A549 (cell line): ENCODE measurements at regions not wholly inside any gene's neighbourhood (a gene's known extent, or its start where the extent isn't known, plus 50 kb on each side); places are given as distances from the start of the nearest gene placed in this dataset.

Experiments used
- ATAC-seq, 2 experiments: fragments of 200-7000 bp in 1 of 2; fragments of >200 bp in 1 of 2; cut with Nextera tagmentation in 1 of 2; cut with Tn5 transposase in 1 of 2; 3 replicates each; pipeline versions ENCODE4 v1.8.0 to v1.9.1; 2018 to 2020; ENCODE audit warnings: mild to moderate bottlenecking in 1 of 2, moderate library complexity in 1 of 2
- CTCF ChIA-PET: fragments of 300-600 bp; sonication (Branson Sonifier 250); formaldehyde crosslinking; extraction: SDS; loops from one replicate; lab custom pipeline; 2021; ENCODE audit warnings: antibody characterized with exemption, inconsistent platforms; lab: Yijun Ruan, JAX
- POLR2A ChIA-PET: fragments of 350-600 bp; formaldehyde crosslinking; extraction: SDS; loops from one replicate; lab custom pipeline; 2021; ENCODE audit warnings: antibody characterized with exemption, inconsistent platforms; lab: Yijun Ruan, JAX
- DNase-seq, 2 experiments: peaks; one replicate each; pipeline versions ENCODE4 v3.0.0 to v3.0.0-alpha.2; 2011 to 2016; ENCODE audit warnings: low read depth in 1 of 2, low spot score in 1 of 2
- FAIRE-seq: peaks from 2 replicates; lab custom pipeline; 2011; peaks lifted over from hg19 to GRCh38; lab: Jason Lieb, UNC
- H3K27ac ChIP-seq, 2 experiments: fragments of >200 bp; sonication (Bioruptor Twin); formaldehyde crosslinking; 3 replicates each; pipeline ENCODE4 v1.5.1; 2016 to 2017
- H3K4me1 ChIP-seq: fragments of >200 bp; sonication (Bioruptor Twin); formaldehyde crosslinking; 3 replicates; pipeline ENCODE4 v1.6.1; 2016
- H3K4me2 ChIP-seq: fragments of >200 bp; sonication (Bioruptor Twin); formaldehyde crosslinking; 3 replicates; pipeline ENCODE4 v1.6.1; 2016
- H3K4me3 ChIP-seq: fragments of >200 bp; sonication (Bioruptor Twin); formaldehyde crosslinking; 3 replicates; pipeline ENCODE4 v1.5.1; 2016
- H3K9me3 ChIP-seq: fragments of >200 bp; sonication (Bioruptor Twin); formaldehyde crosslinking; 3 replicates; pipeline ENCODE4 v1.6.1; 2016
- BHLHE40 ChIP-seq: IDR thresholded peaks from 2 replicates; pipeline ENCODE4 v1.6.1; 2012; ENCODE audit warnings: low read depth, low read length, inconsistent platforms
- CBX8 ChIP-seq: fragments of 200-600 bp; sonication (generic); IDR thresholded peaks from 2 replicates; pipeline ENCODE4 v1.6.1; 2016
- EP300 ChIP-seq, 2 experiments: fragments of >200 bp; sonication (Bioruptor Twin); formaldehyde crosslinking; IDR thresholded peaks; 2 replicates in 1 of 2; 3 replicates in 1 of 2; pipeline ENCODE4 v1.6.1; 2016 to 2017
- ESRRA ChIP-seq: fragments of 150-350 bp; IDR thresholded peaks from 2 replicates; pipeline ENCODE4 v1.6.1; 2014; ENCODE audit warnings: mild to moderate bottlenecking, low read length, borderline replicate concordance
- FOSB ChIP-seq: fragments of 250-450 bp; sonication (Bioruptor Pico); IDR thresholded peaks from 2 replicates; pipeline ENCODE4 v1.5.0; 2020; ENCODE audit warnings: mild to moderate bottlenecking, moderate library complexity
- FOSL2 ChIP-seq, 2 experiments: fragments of 450-650 bp in 1 of 2; fragments of >200 bp in 1 of 2; sonication (Bioruptor Twin) in 1 of 2; formaldehyde crosslinking; IDR thresholded peaks; 2 replicates each; pipeline versions ENCODE4 v1.5.0 to v1.6.1; 2016 to 2020; ENCODE audit warnings: mild to moderate bottlenecking in 1 of 2, moderate library complexity in 1 of 2
- GATA3 ChIP-seq: IDR thresholded peaks from 2 replicates; pipeline ENCODE4 v1.6.1; 2012; ENCODE audit warnings: borderline replicate concordance
- HDAC2 ChIP-seq: fragments of 200-600 bp; sonication (generic); IDR thresholded peaks from 2 replicates; pipeline ENCODE4 v1.6.1; 2016
- HEYL ChIP-seq: fragments of 250-450 bp; sonication (Bioruptor Pico); IDR thresholded peaks from 2 replicates; pipeline ENCODE4 v1.8.0; 2021; ENCODE audit warnings: mild to moderate bottlenecking, moderate library complexity
- HOXB13 ChIP-seq: fragments of 250-450 bp; sonication (Bioruptor Pico); IDR thresholded peaks from 2 replicates; pipeline ENCODE4 v1.5.0; 2020; ENCODE audit warnings: low read depth, mild to moderate bottlenecking, moderate library complexity
- MAFK ChIP-seq: fragments of 450-650 bp; IDR thresholded peaks from 2 replicates; pipeline ENCODE4 v1.6.1; 2014; ENCODE audit not compliant: partially characterized antibody
- NFE2L2 ChIP-seq: fragments of 150-350 bp; conservative IDR thresholded peaks from 2 replicates; pipeline ENCODE4 v1.6.1; 2014; ENCODE audit warnings: low read length
- NR3C1 ChIP-seq: fragments of >200 bp; sonication (Bioruptor Twin); formaldehyde crosslinking; IDR thresholded peaks from 3 replicates; pipeline ENCODE4 v1.6.1; 2017
- POLR2A ChIP-seq: IDR thresholded peaks from 2 replicates; pipeline ENCODE4 v1.6.1; 2012; ENCODE audit warnings: mild to moderate bottlenecking, low read length
- RAD21 ChIP-seq, 2 experiments: fragments of >200 bp in 1 of 2; sonication (Bioruptor Twin) in 1 of 2; formaldehyde crosslinking in 1 of 2; IDR thresholded peaks in 1 of 2; conservative IDR thresholded peaks in 1 of 2; 2 replicates in 1 of 2; 3 replicates in 1 of 2; pipeline ENCODE4 v1.6.1; 2012 to 2018; ENCODE audit warnings: inconsistent platforms in 1 of 2
- RARB ChIP-seq: fragments of 250-450 bp; sonication (Bioruptor Pico); IDR thresholded peaks from 2 replicates; pipeline ENCODE4 v1.8.0; 2021; ENCODE audit warnings: mild to moderate bottlenecking, moderate library complexity
- RNF2 ChIP-seq: fragments of 200-600 bp; sonication (generic); IDR thresholded peaks from 2 replicates; pipeline ENCODE4 v1.6.1; 2016; ENCODE audit warnings: low read depth, mild to moderate bottlenecking, antibody characterized with exemption, moderate library complexity, borderline replicate concordance
- SREBF2 ChIP-seq: fragments of 450-650 bp; IDR thresholded peaks from 2 replicates; pipeline ENCODE4 v1.6.1; 2014; ENCODE audit warnings: mild to moderate bottlenecking, moderate library complexity
- TP53 ChIP-seq: fragments of 250-450 bp; sonication (Bioruptor Pico); IDR thresholded peaks from 2 replicates; pipeline ENCODE4 v1.5.0; 2021; ENCODE audit warnings: mild to moderate bottlenecking, moderate library complexity
- ZC3H11A ChIP-seq: fragments of 450-650 bp; IDR thresholded peaks from 2 replicates; pipeline ENCODE4 v1.6.1; 2014; ENCODE audit warnings: antibody characterized with exemption, mild to moderate bottlenecking
- ZSCAN20 ChIP-seq: fragments of 250-450 bp; sonication (Bioruptor Pico); IDR thresholded peaks from 2 replicates; pipeline ENCODE4 v1.8.0; 2022; ENCODE audit warnings: mild to moderate bottlenecking, moderate library complexity
- WGBS: methylation state at CpG from one replicate; pipeline ENCODE4 v1.1.6; 2017; ENCODE audit errors: missing lambda C conversion rate; 5-methylcytosine and 5-hydroxymethylcytosine counted together
- TF ChIP-seq, protein P1 (sequence below): fragments of 450-650 bp; IDR thresholded peaks from 2 replicates; pipeline ENCODE4 v1.6.1; 2014; ENCODE audit warnings: antibody characterized with exemption
- TF ChIP-seq, protein P2 (sequence below): fragments of >200 bp; sonication (Bioruptor Twin); formaldehyde crosslinking; IDR thresholded peaks from 3 replicates; pipeline ENCODE4 v1.6.1; 2016
- TF ChIP-seq, protein P3 (sequence below): fragments of >200 bp; sonication (Bioruptor Twin); formaldehyde crosslinking; IDR thresholded peaks from 3 replicates; pipeline ENCODE4 v1.5.1; 2016

DNA sequence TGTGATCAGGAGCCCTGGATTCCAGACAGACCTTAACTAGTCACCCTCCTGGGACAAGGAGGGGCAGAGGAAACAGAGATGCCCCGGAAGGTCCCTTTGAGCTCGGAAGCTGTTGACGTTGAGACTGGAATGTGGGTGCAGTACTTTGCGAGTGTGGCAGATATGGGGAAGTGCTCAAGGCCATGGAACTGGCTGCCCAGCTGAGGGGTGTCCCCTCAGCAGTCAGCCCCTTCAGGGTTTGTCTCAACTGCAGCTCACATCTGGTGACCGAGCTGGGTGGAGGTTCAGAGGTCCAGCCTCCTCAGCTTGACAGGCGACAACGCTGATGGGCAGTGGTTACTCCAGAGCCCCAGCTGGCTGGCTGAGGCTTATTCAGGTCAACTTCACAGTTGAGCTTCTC, 150.3 kb upstream of the SNX19 start:
- 26% methylated on average over 4 of the region's 7 CpGs for WGBS
- FAIRE-seq: no peak
- Histone ChIP-seq H3K4me3 (no peak overlapping the region), H3K4me1 (no peaks in the 10 kb centered on the region), H3K9me3 (no peaks in the 10 kb centered on the region), H3K27ac (no peak overlapping the region), H3K4me2 (no peak overlapping the region)
- ChIA-PET CTCF (interaction anchor here (2.2 kb wide), 1 partner anchor 150 kb away, joined by 7 read pairs; no protein-coding TSS in a partner anchor), POLR2A (no interaction called here)
- no peak for DNase-seq
- no peak for ATAC-seq
- TF ChIP-seq FOSB (CRISPR knock-in tag): no peak
- no peak for TF ChIP-seq TP53 (CRISPR knock-in tag)
- TF ChIP-seq NR3C1: no peak
- TF ChIP-seq HOXB13 (CRISPR knock-in tag): no peak
- no peak for TF ChIP-seq NFE2L2
- no peak for TF ChIP-seq FOSL2 (IDR thresholded peaks at IDR 0.05)
- no peak for TF ChIP-seq FOSL2 (CRISPR knock-in tag; IDR thresholded peaks at IDR 0.05)
- TF ChIP-seq SREBF2: no peak
- no peak for TF ChIP-seq ESRRA
- TF ChIP-seq RARB: no peak
- TF ChIP-seq, protein P1, sequence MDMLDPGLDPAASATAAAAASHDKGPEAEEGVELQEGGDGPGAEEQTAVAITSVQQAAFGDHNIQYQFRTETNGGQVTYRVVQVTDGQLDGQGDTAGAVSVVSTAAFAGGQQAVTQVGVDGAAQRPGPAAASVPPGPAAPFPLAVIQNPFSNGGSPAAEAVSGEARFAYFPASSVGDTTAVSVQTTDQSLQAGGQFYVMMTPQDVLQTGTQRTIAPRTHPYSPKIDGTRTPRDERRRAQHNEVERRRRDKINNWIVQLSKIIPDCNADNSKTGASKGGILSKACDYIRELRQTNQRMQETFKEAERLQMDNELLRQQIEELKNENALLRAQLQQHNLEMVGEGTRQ: no peak
- TF ChIP-seq ZSCAN20 (CRISPR knock-in tag): no peak
- TF ChIP-seq EP300 (IDR thresholded peaks at IDR 0.05): no peak
- no peak for TF ChIP-seq CBX8
- no peak for TF ChIP-seq HDAC2
- TF ChIP-seq RNF2: no peak
- TF ChIP-seq, protein P2, sequence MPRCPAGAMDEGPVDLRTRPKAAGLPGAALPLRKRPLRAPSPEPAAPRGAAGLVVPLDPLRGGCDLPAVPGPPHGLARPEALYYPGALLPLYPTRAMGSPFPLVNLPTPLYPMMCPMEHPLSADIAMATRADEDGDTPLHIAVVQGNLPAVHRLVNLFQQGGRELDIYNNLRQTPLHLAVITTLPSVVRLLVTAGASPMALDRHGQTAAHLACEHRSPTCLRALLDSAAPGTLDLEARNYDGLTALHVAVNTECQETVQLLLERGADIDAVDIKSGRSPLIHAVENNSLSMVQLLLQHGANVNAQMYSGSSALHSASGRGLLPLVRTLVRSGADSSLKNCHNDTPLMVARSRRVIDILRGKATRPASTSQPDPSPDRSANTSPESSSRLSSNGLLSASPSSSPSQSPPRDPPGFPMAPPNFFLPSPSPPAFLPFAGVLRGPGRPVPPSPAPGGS: no peak
- TF ChIP-seq, protein P3, sequence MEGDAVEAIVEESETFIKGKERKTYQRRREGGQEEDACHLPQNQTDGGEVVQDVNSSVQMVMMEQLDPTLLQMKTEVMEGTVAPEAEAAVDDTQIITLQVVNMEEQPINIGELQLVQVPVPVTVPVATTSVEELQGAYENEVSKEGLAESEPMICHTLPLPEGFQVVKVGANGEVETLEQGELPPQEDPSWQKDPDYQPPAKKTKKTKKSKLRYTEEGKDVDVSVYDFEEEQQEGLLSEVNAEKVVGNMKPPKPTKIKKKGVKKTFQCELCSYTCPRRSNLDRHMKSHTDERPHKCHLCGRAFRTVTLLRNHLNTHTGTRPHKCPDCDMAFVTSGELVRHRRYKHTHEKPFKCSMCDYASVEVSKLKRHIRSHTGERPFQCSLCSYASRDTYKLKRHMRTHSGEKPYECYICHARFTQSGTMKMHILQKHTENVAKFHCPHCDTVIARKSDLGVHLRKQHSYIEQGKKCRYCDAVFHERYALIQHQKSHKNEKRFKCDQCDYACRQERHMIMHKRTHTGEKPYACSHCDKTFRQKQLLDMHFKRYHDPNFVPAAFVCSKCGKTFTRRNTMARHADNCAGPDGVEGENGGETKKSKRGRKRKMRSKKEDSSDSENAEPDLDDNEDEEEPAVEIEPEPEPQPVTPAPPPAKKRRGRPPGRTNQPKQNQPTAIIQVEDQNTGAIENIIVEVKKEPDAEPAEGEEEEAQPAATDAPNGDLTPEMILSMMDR: no peak

DNA sequence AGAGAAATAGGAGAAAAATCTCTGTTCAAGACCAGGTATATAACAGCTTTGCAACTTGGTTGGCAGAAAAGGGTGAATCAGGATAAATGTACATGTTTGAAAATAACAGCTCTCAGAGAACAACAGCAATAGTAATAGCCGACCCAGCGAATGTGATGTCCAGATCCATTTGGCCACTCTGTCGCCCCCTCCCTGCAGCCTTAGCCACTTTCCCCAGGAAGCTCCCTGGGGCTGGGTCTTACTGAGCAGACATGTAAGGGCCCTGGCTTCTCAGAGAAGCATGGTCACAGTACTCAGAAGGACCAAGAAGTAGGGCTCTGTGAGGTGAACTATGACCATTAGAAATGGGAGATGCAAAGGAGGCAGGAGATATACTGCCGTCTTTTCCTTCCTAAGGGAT, 154.1 kb upstream of the SNX19 start:
- Histone ChIP-seq H3K9me3 (no peaks in the 10 kb centered on the region), H3K4me2 (no peak overlapping the region), H3K27ac (no peak overlapping the region), H3K4me1 (no peaks in the 10 kb centered on the region), H3K4me3 (no peak overlapping the region)
- TF ChIP-seq GATA3 (no peak), HDAC2 (no peak), BHLHE40 (no peak), MAFK (no peak), HEYL (no peak), POLR2A (no peak), ZC3H11A (no peak), RAD21 (conservative IDR thresholded peaks at IDR 0.05 in 1 of 2, IDR thresholded peaks at IDR 0.05 in 1 of 2) (no peak)
- TF ChIP-seq, protein P2: no peak
- FAIRE-seq (no peak), DNase-seq (no peak), ATAC-seq (no peak)
- ChIA-PET CTCF (no interaction called here), POLR2A (no interaction called here)
- WGBS: 52% methylated on average over 4 of the region's 4 CpGs
